Activated CD8-positive, alpha-beta T cell treated with anti-CD3 and anti-CD28 coated beads for 36 hours (primary cell): ENCODE measurements at regions not wholly inside any gene's neighbourhood (a gene's known extent, or its start where the extent isn't known, plus 50 kb on each side); places are given as distances from the start of the nearest gene placed in this dataset.

Source experiments
- ATAC-seq: fragments of 200-7000 bp; cut with Tn5 transposase; one replicate; pipeline ENCODE4 v1.10.0; 2021; ENCODE audit warnings: mild to moderate bottlenecking, moderate library complexity
- CTCF ChIA-PET: fragments of 350-600 bp; sonication (Branson Sonifier 250); formaldehyde crosslinking; loops from one replicate; lab custom pipeline; 2021; ENCODE audit warnings: antibody characterized with exemption; lab: Charles Lee
- POLR2A ChIA-PET: fragments of 350-600 bp; sonication (Branson Sonifier 250); formaldehyde crosslinking; loops from one replicate; lab custom pipeline; 2021; ENCODE audit warnings: antibody characterized with exemption; lab: Charles Lee
- DNase-seq: peaks from one replicate; pipeline ENCODE4 v3.0.0-alpha.2; 2020
- H3K27ac Mint-ChIP-seq: one replicate; pipeline ENCODE4 v1.8.0; 2021; ENCODE audit warnings: mild to moderate bottlenecking, mixed read lengths
- H3K27me3 Mint-ChIP-seq: one replicate; pipeline ENCODE4 v1.8.0; 2021; ENCODE audit warnings: mixed read lengths
- H3K36me3 Mint-ChIP-seq: one replicate; pipeline ENCODE4 v1.8.0; 2021; ENCODE audit warnings: low read depth, mixed read lengths
- H3K4me1 Mint-ChIP-seq: one replicate; pipeline ENCODE4 v1.8.0; 2021; ENCODE audit warnings: low read depth, mixed read lengths
- H3K4me3 Mint-ChIP-seq: one replicate; pipeline ENCODE4 v1.8.0; 2021; ENCODE audit warnings: mild to moderate bottlenecking, moderate library complexity, mixed read lengths
- H3K9me3 Mint-ChIP-seq: one replicate; pipeline ENCODE4 v1.8.0; 2021; ENCODE audit warnings: mixed read lengths
- CTCF ChIP-seq: fragments of 200-600 bp; IDR thresholded peaks from one replicate; pipeline ENCODE4 v1.8.0; 2022; ENCODE audit warnings: antibody characterized with exemption, mild to moderate bottlenecking
- intact Hi-C: fragments of 100-400 bp; cut with micrococcal nuclease; formaldehyde crosslinking; loops from one replicate; pipeline ENCODE4 v1.10.0; 2022

DNA sequence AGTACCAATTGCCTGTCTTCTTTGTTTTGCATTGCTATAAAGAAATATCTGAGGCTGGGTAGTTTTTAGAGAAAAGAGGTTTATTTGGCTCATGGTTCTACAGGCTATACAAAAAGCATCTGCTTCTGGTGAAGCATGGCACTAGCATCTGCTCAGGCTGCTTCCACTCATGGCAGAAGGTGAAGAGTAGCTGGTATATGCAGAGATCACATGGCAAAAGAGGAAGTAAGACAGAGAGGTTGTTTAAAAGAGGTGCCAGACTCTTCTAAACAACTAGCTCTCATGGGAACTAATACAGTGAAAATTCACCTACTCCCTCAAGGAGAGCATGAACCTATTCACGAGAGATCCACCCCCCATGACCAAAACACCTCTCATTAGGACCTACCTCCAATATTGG, 56.7 kb upstream of the GUCA2B start:
- ChIA-PET POLR2A (no interaction called here), CTCF (no interaction called here)
- Mint-ChIP-seq H3K27ac (no peak overlapping the region), H3K4me3 (no peak overlapping the region), H3K27me3 (peaks cover 18% of the 10 kb centered on the region), H3K9me3 (peaks cover 4% of the 10 kb centered on the region), H3K4me1 (no peaks in the 10 kb centered on the region), H3K36me3 (peaks cover 3% of the 10 kb centered on the region)
- TF ChIP-seq CTCF: no peak
- intact Hi-C loops: no loop called here
- ATAC-seq (no peak), DNase-seq (no peak)

DNA sequence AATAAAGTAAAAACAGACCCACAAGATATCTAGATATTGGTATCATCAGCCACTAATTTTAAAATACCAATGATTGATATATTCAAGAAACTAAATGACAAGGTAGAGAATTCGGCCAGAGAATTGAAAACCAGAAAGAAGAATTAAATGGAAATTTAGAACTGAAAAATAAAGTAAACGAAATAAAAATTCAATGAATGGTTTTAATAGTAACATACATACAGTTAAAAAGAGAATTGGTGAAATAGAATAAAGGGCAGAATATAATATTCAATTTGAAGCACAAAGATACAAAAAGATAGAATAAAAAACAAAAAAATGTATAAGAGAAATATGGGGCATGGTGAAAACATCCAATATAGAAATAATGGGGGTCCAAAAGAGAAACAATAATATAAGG, 64.0 kb upstream of the GUCA2B start:
- Mint-ChIP-seq H3K27ac (no peak overlapping the region), H3K9me3 (peaks cover 16% of the 10 kb centered on the region), H3K4me1 (no peaks in the 10 kb centered on the region), H3K36me3 (peaks cover 1% of the 10 kb centered on the region), H3K27me3 (peaks cover 8% of the 10 kb centered on the region), H3K4me3 (no peak overlapping the region)
- CTCF ChIA-PET: interaction anchor here (0.7 kb wide), 1 partner anchor 277 kb away, joined by 3 read pairs; no protein-coding TSS in a partner anchor
- intact Hi-C loops: no loop called here
- ATAC-seq: no peak
- DNase-seq: no peak
- TF ChIP-seq CTCF: no peak
- POLR2A ChIA-PET: no interaction called here

DNA sequence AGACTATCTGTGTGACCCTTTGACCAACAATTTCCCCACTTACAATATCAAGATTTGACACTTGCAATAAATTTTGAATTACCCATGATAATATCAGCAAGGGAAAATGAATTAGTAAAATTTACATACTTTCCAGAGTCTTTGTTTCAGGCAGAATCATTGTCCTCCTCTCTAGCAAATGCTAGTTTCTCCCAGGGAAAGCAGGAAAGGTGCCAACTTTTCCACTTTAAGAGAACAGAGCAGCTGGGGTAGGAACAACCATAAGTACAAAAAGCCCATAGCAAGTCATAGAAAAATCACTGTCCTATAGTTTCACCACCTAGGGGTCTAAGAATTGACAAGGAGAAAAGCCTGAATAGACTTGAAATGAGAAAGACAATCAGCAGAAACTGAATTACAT, 67.1 kb upstream of the GUCA2B start:
- POLR2A ChIA-PET: interaction anchor here (0.6 kb wide), 1 partner anchor 151 kb away, joined by 5 read pairs; no protein-coding TSS in a partner anchor
- DNase-seq: no peak
- Mint-ChIP-seq H3K36me3 (no peaks in the 10 kb centered on the region), H3K4me3 (no peak overlapping the region), H3K27me3 (peaks cover 8% of the 10 kb centered on the region), H3K9me3 (peaks cover 14% of the 10 kb centered on the region), H3K4me1 (no peaks in the 10 kb centered on the region), H3K27ac (no peak overlapping the region)
- no peak for ATAC-seq
- CTCF ChIA-PET: no interaction called here
- no peak for TF ChIP-seq CTCF
- intact Hi-C loops: no loop called here

DNA sequence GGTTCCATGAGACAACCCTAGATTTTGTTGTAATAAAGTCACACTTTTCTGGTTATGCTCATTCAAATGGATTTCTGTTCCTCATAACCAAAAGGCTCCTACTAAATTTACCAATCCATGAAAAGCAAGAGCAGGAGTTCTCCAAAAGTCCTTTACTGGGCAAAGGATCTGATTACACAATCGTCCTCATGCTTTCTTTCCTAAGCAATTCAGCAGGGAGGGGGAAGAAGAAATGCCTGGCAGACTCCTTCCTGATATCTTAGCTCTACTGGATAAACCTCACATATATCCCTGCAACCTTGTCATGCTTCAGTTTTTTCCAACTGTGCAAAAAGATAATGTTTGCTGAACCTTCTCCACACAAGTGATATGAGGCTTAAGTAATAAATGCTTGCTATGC, 67.6 kb upstream of the GUCA2B start:
- H3K9me3 Mint-ChIP-seq: peaks cover 14% of the 10 kb centered on the region
- intact Hi-C loops: no loop called here
- CTCF ChIA-PET: no interaction called here
- POLR2A ChIA-PET: no interaction called here
- no peak overlapping the region for H3K4me3 Mint-ChIP-seq
- no peak for ATAC-seq
- H3K27me3 Mint-ChIP-seq: peaks cover 8% of the 10 kb centered on the region
- DNase-seq: no peak
- no peak overlapping the region for H3K27ac Mint-ChIP-seq
- no peaks in the 10 kb centered on the region for H3K36me3 Mint-ChIP-seq
- no peaks in the 10 kb centered on the region for H3K4me1 Mint-ChIP-seq
- no peak for TF ChIP-seq CTCF

DNA sequence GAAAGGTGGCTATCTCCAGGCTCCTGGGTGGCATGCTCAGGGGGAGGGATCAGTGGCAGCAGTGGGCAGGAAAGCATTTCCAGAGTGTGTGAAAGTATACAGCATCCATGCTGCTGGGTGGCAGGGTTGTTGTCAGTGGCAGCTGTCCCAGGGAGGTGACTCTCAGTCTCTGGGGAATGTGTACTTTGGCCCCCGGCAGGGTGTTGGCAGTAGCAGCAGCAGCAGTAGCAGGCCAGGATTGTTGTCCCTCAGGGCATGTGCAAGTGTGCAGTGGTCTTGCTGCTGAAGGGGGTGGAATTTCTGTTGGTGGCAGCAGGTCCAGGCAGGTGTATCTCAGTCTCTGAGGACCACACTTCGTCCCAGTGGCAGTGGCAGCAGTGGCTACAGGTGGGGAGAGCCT, 71.7 kb upstream of the GUCA2B start:
- Mint-ChIP-seq H3K27me3 (peaks cover 10% of the 10 kb centered on the region), H3K4me3 (no peak overlapping the region), H3K27ac (no peak overlapping the region), H3K36me3 (peaks cover 2% of the 10 kb centered on the region), H3K4me1 (no peaks in the 10 kb centered on the region), H3K9me3 (peaks cover 12% of the 10 kb centered on the region)
- no peak for DNase-seq
- no peak for TF ChIP-seq CTCF
- POLR2A ChIA-PET: no interaction called here
- CTCF ChIA-PET: no interaction called here
- intact Hi-C loops: no loop called here
- no peak for ATAC-seq
